Subcutaneous abdominal adipose tissue (tissue), 5 donors: ENCODE measurements at regions not wholly inside any gene's neighbourhood (a gene's known extent, or its start where the extent isn't known, plus 50 kb on each side); places are given as distances from the start of the nearest gene placed in this dataset.

ENCODE experiments used
- H3K27ac ChIP-seq: one replicate; pipeline ENCODE4 v1.7.0; 2013; ENCODE audit warnings: low read depth, mild to moderate bottlenecking, inconsistent platforms, low read length, moderate library complexity
- H3K27me3 ChIP-seq, 5 donors: one replicate each; pipeline ENCODE4 v1.7.0; 2013; ENCODE audit warnings: low read length in 5 of 5, inconsistent platforms in 1 of 5; ENCODE audit not compliant: control insufficient read depth in 5 of 5, insufficient read depth in 4 of 5
- H3K36me3 ChIP-seq, 5 donors: one replicate each; pipeline ENCODE4 v1.7.0; 2013; ENCODE audit warnings: low read length in 5 of 5; ENCODE audit not compliant: control insufficient read depth in 5 of 5, insufficient read depth in 5 of 5
- H3K4me1 ChIP-seq, 5 donors: one replicate each; pipeline ENCODE4 v1.7.0; 2013; ENCODE audit warnings: low read length in 5 of 5, mild to moderate bottlenecking in 3 of 5, moderate library complexity in 1 of 5; ENCODE audit not compliant: control insufficient read depth in 5 of 5, insufficient read depth in 5 of 5
- H3K4me3 ChIP-seq, 5 donors: one replicate each; pipeline ENCODE4 v1.7.0; 2013; ENCODE audit warnings: low read length in 5 of 5, low read depth in 1 of 5
- H3K9ac ChIP-seq, 5 donors: one replicate each; pipeline ENCODE4 v1.7.0; 2013; ENCODE audit warnings: low read length in 5 of 5, mild to moderate bottlenecking in 4 of 5, moderate library complexity in 3 of 5
- H3K9me3 ChIP-seq, 5 donors: one replicate each; pipeline ENCODE4 v1.7.0; 2013; ENCODE audit warnings: low read length in 5 of 5; ENCODE audit not compliant: control insufficient read depth in 5 of 5
- donor health status: healthy.
- donor health status: healthy.
- donor health status: healthy.
- donor health status: healthy.
- donor health status: healthy.

DNA sequence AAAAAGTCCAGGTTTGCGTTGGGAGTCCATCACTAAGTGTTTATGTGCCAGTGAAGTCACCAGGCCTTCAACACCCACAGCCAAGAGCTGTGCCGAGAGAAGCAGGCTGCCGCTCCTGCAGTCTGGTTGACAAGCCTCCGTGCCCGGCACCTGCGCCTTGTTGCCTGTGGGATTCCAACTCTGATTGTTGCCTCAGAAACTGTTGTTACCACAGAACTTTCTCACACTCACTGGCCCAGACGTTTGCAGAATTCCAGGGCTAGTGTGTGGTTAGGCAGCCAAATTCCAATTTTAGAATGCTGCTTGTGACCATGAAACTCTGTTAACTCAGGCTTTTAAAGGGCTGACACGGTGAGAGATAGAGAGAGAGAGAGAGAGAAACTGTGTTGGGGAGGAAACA lies 119.5 kb upstream of the LIMCH1 start:
- Histone ChIP-seq H3K27me3 (no peaks in the 10 kb centered on the region), H3K9me3 (no peaks in the 10 kb centered on the region), H3K4me3 (peak overlapping the region in 1 of 5 donors; percentile 25), H3K9ac (peak overlapping the region in 1 of 5 donors; percentile 52), H3K36me3 (no peaks in the 10 kb centered on the region), H3K4me1 (peaks cover 0 to 19% (median 14%) of the 10 kb centered on the region in 5 donors), H3K27ac (peak overlapping the region; percentile 1)

DNA sequence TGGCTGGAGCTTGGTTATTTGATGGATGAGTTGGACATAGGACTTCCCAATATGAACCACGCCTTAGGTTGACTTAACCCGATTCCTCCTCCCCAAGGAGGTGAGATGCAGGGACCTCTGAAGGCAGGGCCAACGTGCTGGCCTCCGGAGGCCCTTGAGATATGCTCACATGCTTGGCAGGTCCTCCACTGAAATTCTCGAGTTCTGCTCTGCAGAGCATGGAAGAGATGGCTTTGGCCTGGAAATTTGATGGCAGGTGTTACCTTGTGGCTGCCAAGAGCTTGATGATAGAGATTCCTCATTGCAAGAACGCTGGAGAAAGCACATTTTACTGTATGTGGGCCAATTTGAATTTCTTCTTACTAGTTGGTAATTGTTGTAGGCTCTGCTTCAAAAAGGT lies 117.4 kb upstream of the LIMCH1 start:
- H3K4me3 ChIP-seq: no peak overlapping the region
- H3K9ac ChIP-seq: no peak overlapping the region
- H3K9me3 ChIP-seq: no peaks in the 10 kb centered on the region
- no peaks in the 10 kb centered on the region for H3K36me3 ChIP-seq
- H3K4me1 ChIP-seq: peaks cover 0 to 25% (median 22%) of the 10 kb centered on the region in 5 donors
- H3K27me3 ChIP-seq: no peaks in the 10 kb centered on the region
- no peak overlapping the region for H3K27ac ChIP-seq

DNA sequence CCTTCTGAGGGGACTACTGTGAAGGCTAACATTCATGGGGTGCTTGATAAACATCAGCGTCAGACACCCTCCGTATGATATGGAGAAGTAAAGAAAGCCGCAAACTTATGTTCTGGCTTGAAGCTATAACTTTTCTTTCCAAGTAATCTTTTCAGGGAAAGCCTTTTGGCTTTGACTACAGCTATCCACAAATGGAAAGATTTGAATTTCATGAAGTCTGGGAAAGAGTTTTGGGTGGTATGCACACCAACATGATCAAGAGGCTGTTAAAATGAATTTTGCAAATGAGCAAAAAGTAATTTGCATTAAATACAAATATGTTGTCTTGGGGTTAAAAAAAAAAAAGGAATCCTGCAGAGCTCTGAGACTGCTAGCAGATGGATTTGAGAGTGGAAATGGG lies 114.8 kb upstream of the LIMCH1 start:
- Histone ChIP-seq H3K4me1 (peaks cover 0 to 43% (median 39%) of the 10 kb centered on the region in 5 donors), H3K36me3 (no peaks in the 10 kb centered on the region), H3K27ac (no peak overlapping the region), H3K9me3 (no peaks in the 10 kb centered on the region), H3K9ac (no peak overlapping the region), H3K4me3 (no peak overlapping the region), H3K27me3 (no peaks in the 10 kb centered on the region)

DNA sequence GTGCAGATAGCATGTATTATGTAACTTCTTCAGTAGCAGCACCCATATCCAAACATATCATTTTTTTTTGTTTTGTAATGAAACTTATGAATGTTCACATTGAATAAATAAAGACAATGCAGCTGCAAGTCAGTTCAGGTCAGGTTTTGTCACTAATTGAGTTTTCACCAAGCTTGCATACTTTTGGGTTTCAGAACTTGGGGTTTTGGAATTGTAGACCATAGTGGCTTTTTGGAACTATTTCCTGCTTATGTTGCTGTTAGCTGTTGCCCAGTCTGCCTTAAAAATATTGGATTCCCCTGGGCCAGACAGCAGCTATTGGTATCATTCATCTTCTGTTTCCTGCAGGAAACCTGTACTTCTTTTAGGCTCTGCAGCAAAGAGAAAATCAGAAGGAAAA lies 113.4 kb upstream of the LIMCH1 start:
- H3K27me3 ChIP-seq: no peaks in the 10 kb centered on the region
- H3K36me3 ChIP-seq: no peaks in the 10 kb centered on the region
- peak overlapping the region; percentile 49 for H3K27ac ChIP-seq
- H3K9ac ChIP-seq: peak overlapping the region in 1 of 5 donors; percentile 25
- peaks cover 0 to 44% (median 41%) of the 10 kb centered on the region in 5 donors for H3K4me1 ChIP-seq
- H3K4me3 ChIP-seq: no peak overlapping the region
- no peaks in the 10 kb centered on the region for H3K9me3 ChIP-seq

- no peak overlapping the region for H3K27ac ChIP-seq
Observed at GRCh38 chr4:41425650-41426049, 112.3 kb upstream of the LIMCH1 start.

GRCh38 chr4:41426539-41426938 lies 111.4 kb upstream of the LIMCH1 start:
- Histone ChIP-seq H3K27ac (peak overlapping the region; percentile 86), H3K4me3 (no peak overlapping the region), H3K9ac (peak overlapping the region in 2 of 5 donors; percentile 20 to 41), H3K4me1 (peaks cover 0 to 46% (median 45%) of the 10 kb centered on the region in 5 donors), H3K36me3 (no peaks in the 10 kb centered on the region), H3K27me3 (no peaks in the 10 kb centered on the region), H3K9me3 (no peaks in the 10 kb centered on the region)

More at GRCh38 chr4:41425650-41426049, 112.3 kb upstream of the LIMCH1 start:
- Histone ChIP-seq H3K9me3 (no peaks in the 10 kb centered on the region), H3K27me3 (no peaks in the 10 kb centered on the region), H3K9ac (no peak overlapping the region), H3K4me3 (no peak overlapping the region), H3K36me3 (no peaks in the 10 kb centered on the region), H3K4me1 (peaks cover 0 to 41% (median 39%) of the 10 kb centered on the region in 5 donors)

DNA sequence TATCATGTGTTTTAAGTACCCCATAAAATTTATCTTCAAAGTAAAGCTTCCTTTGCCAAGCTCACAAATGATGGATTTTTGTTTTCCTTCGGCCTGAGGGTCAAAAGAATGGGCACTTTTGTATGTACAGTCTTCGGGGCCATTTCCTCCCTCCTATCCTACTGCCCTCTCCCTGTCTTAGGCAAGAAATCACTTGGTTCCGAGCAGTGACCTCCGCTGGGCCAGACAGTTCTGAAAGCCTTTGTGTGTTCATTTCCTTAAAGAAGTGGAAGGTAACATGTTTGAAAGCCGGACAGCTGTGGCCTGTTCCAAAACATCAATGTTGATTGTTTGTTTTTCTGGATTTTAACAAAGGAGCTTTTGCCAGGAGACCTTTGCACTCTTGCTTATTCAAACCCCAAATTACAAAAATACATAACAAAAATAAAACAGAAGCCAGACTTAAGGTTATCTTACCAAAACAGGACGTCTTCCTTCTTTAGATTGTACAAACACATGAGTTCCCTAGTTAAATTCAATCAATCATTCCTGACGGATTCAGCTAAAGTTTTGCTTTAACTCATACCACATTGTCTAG lies 110.6 kb upstream of the LIMCH1 start:
- Histone ChIP-seq H3K4me3 (no peak overlapping the region), H3K27ac (peak overlapping the region; percentile 86), H3K9ac (peak overlapping the region in 3 of 5 donors; percentile 20 to 41 (median 35)), H3K9me3 (no peaks in the 10 kb centered on the region), H3K36me3 (no peaks in the 10 kb centered on the region), H3K4me1 (peaks cover 0 to 55% (median 52%) of the 10 kb centered on the region in 5 donors), H3K27me3 (no peaks in the 10 kb centered on the region)

- Histone ChIP-seq H3K36me3 (no peaks in the 10 kb centered on the region), H3K27me3 (no peaks in the 10 kb centered on the region), H3K9me3 (no peaks in the 10 kb centered on the region), H3K4me1 (peaks cover 0 to 61% (median 54%) of the 10 kb centered on the region in 5 donors), H3K4me3 (no peak overlapping the region), H3K9ac (peak overlapping the region in 2 of 5 donors; percentile 35), H3K27ac (peak overlapping the region; percentile 86)
Observed at GRCh38 chr4:41427931-41428600, 109.9 kb upstream of the LIMCH1 start.

DNA sequence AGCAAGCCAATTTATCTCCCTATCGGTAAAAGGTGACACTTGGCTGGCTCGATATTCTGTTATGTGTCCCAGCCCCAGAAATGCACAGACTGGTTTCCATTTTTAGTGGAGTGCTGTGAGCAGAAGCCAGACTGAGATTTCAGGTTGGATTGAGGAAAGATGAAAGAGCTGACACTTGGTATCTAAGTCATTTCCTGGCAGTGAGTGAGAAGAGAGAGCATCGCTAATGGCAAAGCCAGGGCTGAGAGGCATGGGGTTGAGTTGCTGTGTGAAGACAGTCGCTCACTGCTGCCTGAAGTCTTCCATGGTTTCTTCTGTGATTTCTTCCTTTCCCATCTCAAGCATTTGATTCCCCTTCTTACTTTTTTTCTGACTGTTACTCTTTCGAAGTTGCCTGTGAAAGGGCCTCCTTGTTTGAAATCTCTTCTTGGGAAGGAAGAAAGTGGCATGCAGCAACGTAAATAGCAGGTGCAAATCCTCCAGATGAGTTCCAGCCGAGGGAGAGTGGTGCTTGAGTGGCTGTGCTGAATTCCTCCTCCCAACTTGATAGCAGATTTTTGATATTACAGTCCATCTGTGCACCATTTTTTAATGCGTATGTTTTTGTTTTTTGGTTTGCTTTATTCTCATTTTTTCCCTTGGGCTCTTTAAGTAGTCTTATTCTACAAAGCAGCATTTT lies 109.2 kb upstream of the LIMCH1 start:
- Histone ChIP-seq H3K27ac (peak overlapping the region; percentile 86), H3K36me3 (no peaks in the 10 kb centered on the region), H3K27me3 (no peaks in the 10 kb centered on the region), H3K9me3 (no peaks in the 10 kb centered on the region), H3K9ac (peak overlapping the region in 1 of 5 donors; percentile 35), H3K4me3 (no peak overlapping the region), H3K4me1 (peaks cover 0 to 68% (median 56%) of the 10 kb centered on the region in 5 donors)

GRCh38 chr4:41429280-41429669 lies 108.7 kb upstream of the LIMCH1 start:
- Histone ChIP-seq H3K27me3 (no peaks in the 10 kb centered on the region), H3K4me3 (no peak overlapping the region), H3K9me3 (no peaks in the 10 kb centered on the region), H3K4me1 (peaks cover 0 to 74% (median 57%) of the 10 kb centered on the region in 5 donors), H3K9ac (no peak overlapping the region), H3K36me3 (no peaks in the 10 kb centered on the region), H3K27ac (no peak overlapping the region)
